ENCODE measurements at regions not wholly inside any gene's neighbourhood (a gene's known extent, or its start where the extent isn't known, plus 50 kb on each side); places are given as distances from the start of the nearest gene placed in this dataset.
"Not testable (repeated sequence)": the region's sequence is repeated elsewhere in the genome, so short reads cannot be mapped to it uniquely, and the experiment has no call there.

DNA sequence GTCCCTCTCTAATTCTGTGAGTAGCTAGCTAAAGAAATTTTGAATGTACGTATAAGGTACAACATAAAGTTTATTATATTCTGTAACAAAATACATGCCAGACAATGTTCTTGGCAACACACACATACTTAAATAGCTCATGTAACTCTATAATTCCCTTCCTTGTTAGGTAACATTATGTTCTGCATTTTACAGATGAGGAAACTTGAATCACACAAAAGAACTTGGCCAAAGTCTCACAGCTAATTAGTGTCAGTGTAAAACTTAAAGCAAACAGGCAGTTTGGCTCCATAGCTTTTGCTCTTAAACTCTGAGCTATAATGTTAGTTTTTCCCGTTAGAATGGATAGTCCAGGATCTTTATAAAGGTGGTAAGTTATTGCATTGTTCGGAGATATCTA lies 1091.8 kb upstream of the SLIT2 start:
- DNase-seq (ENCODE audit: low read depth in 2 of 2) = no peak

GRCh38 chr4:19158107-19158809 lies 1093.4 kb upstream of the SLIT2 start:
- DNase-seq (ENCODE audit: low read depth in 2 of 2) = no peak

DNA sequence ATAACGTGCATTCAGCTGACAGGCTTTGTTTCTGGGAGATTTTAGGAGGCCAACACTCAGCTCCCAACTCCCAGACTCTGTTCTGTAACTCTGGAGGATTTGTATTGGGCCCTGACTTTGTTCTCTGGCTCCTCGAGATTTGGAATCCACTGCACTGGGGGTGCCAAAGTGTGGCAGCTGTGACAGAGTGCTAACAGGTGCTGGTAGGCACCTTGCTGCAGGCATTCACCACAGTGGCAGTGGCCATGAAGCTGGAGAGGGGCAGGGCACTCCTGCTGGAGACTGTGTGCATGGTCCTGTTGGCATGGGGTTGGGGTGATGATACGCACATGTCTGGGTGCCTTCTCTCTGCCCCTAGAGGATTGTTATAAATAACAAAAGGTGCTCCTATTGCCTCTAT lies 1094.9 kb upstream of the SLIT2 start:
- DNase-seq (ENCODE audit: low read depth in 2 of 2) = no peak

DNA sequence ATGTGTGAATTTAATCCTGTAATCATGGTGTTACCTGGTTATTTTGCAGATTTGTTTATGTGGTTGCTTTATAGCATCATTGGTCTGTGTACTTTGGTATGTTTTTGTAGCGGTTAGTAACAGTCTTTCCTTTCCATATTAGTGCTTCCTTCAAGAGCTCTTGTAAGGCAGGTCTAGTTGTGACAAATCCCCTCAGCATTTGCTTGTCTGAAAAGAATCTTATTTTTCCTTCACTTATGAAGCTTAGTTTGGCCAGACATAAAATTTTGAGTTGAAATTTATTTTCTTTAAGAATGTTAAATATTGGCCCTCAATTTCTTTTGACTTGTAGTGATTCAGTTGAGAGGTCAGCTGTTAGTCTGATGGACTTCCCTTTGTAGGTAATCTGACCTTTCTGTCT lies 1096.1 kb upstream of the SLIT2 start:
- no peak for DNase-seq (ENCODE audit: low read depth in 2 of 2)

DNA sequence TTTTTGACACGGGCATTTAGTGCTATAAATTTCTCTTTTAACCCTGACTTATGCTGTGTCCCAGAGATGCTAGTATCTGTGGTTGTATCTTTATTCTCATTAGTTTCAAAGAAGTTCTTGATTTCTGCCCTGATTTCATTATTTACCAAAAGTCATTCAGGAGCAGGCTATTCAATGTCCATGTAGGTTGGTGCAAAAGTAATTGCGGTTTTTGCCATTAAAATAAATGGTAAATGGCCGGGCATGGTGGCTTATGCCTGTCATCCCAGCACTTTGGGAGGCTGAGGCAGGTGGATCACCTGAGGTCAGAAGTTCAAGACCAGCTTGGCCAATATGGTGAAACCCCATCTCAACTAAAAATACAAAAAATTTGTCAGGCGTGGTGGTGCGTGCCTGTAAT lies 1097.4 kb upstream of the SLIT2 start:
- DNase-seq (ENCODE audit: low read depth in 2 of 2) = not testable (repeated sequence)

- no peak for DNase-seq (ENCODE audit: low read depth in 2 of 2)
Measured at GRCh38 chr4:19152264-19152663, 1099.4 kb upstream of the SLIT2 start.

GRCh38 chr4:19151684-19152083 lies 1100.0 kb upstream of the SLIT2 start:
- no peak for DNase-seq (ENCODE audit: low read depth in 2 of 2)

DNA sequence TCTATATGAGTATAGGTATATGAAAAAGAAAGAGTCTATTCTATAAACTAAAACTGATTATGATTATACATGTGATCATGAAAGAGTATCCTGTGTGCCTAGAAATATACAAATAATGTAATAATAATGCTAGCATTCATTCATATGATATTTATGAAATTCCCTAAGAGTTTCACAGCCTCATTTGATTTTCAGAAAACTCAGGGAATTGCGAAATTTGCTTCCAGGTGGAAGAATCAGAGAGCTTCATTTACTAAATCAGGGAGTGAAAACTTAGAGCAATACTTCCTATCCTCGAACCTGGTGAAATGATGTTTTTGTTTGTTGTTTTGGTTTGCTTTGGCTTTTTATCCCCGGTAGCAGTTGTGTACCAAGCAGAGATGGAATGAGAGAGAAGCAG lies 1105.7 kb upstream of the SLIT2 start:
- DNase-seq (ENCODE audit: low read depth in 2 of 2) = no peak

- DNase-seq (ENCODE audit: low read depth in 2 of 2) = no peak
Measured at GRCh38 chr4:19135895-19136633, 1114.5 kb upstream of the LCORL start.

DNA sequence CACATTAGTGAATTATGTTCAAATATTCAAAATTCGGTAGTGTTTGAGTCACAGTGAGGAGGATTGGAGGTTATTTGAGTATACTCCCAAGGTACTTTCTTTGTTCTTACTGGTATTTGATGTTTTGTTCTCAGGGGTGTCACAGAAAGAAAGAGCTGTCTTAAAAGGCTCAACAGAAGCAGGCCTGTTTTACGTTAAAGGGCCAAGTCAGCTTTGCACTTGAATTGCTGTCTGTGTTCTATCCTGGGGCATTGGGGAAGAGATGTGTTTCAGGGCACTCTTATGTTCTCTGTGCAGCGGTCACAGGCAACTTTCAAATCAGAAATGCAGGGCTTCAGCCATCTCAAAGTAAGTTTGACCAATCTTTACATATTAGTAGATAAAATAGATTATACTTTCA lies 1113.1 kb upstream of the LCORL start:
- DNase-seq (ENCODE audit: low read depth in 2 of 2) = no peak

DNA sequence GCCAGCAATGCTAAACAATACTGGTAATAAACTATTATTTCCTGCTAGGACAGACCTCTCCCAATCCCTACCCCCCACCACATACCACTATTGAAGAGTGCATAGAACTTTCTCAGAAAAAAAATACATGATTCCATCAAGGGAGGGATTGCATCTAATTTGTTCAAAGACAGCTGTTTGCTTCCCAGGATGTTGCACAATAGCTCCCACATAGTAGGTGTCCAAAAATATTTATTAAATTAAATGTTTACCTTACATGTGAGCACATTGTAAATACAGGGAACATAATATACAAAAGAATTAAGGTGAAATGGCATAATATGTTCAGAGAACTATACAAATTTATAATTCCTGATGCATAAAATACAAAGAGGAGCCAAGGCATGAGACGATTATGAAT lies 1111.8 kb upstream of the LCORL start:
- DNase-seq (ENCODE audit: low read depth in 2 of 2) = no peak

DNA sequence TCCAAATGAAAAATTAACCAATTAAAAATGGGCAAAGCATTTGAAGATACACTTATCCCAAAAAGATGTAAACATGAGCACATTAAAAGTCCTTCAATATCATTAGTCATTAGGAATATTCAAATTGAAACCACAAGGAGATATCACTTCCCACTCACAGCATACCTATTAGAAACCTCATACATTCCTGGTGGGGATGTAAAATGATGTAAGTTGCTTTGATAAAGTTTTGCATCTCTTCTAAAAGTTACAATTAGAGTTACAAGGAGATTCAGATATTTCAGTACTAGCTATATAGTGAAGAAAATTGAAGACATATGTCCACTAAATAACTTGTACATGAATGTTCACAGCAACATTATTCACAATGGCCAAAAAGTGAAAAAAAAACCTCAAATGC lies 1109.3 kb upstream of the LCORL start:
- DNase-seq (ENCODE audit: low read depth in 2 of 2) = no peak

DNA sequence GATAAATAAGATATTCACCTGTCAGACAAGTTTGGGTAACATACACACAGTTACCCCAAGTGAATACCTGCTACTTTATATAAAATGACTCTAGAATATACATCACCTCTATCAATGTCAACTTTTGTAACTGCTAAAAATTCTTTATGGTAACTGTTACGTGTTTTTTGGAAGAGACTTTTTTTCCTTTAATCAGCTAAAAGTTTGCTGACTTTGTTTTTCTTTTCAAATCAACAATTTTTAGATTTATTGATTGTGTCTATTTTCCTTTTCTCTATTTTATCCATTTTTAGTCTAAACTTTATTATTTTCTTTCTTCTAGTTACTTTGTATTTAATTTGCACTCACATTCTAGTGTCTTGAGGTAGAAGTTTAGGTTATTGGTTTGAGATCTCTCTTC lies 1106.6 kb upstream of the LCORL start:
- no peak for DNase-seq (ENCODE audit: low read depth in 2 of 2)

DNA sequence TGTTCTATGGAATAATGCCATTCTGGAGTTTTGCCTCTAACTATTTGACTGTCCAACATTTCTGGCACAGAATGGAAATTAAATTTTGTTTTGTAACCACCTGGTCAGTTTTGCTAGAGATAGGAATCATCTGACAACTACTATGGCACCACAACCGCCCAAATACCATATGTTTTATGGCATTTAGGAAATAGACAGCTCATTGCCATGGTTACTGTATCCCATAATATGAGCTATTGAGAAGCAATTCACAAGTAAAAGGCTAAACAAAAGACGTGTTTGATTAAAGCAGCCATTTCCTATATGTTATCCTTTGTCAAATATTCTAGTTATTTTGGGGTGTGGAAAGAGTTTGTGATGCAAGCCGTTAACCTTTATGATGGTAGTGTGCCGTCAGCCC lies 1105.3 kb upstream of the LCORL start:
- no peak for DNase-seq (ENCODE audit: low read depth in 2 of 2)

GRCh38 chr4:19123681-19124080 lies 1102.1 kb upstream of the LCORL start:
- DNase-seq (ENCODE audit: low read depth in 2 of 2) = no peak

GRCh38 chr4:19119904-19120560 lies 1098.5 kb upstream of the LCORL start:
- DNase-seq (ENCODE audit: low read depth in 2 of 2) = no peak

- DNase-seq (ENCODE audit: low read depth in 2 of 2) = no peak
Measured at GRCh38 chr4:19117022-19117421, 1095.5 kb upstream of the LCORL start.

DNA sequence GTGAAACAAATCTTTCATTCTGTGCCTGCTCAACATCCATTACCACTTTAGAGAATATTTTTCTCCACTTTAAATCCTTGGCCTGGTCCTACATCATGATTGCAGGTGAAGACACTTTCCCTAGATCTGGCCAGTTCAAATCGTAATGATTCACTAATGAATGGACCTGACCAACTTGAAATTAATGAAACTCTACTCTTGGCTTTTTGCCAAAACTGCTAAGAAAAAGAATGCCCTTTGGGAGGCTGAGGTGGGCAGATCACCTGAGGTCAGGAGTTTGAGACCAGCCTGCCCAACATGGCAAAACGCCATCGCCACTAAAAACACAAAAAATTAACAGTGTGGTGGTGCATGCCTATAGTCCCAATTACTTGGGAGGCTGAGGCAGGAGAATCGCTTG lies 1082.6 kb upstream of the LCORL start:
- DNase-seq (ENCODE audit: low read depth in 2 of 2) = no peak

- DNase-seq (ENCODE audit: low read depth in 2 of 2) = no peak
Measured at GRCh38 chr4:19095491-19096046, 1074.0 kb upstream of the LCORL start.

- DNase-seq (ENCODE audit: low read depth in 2 of 2) = no peak
Measured at GRCh38 chr4:19093951-19094350, 1072.4 kb upstream of the LCORL start.

GRCh38 chr4:19092797-19093196 lies 1071.2 kb upstream of the LCORL start:
- DNase-seq (ENCODE audit: low read depth in 2 of 2) = no peak

- DNase-seq (ENCODE audit: low read depth in 2 of 2) = no peak
Measured at GRCh38 chr4:19074036-19074435, 1052.5 kb upstream of the LCORL start.

DNA sequence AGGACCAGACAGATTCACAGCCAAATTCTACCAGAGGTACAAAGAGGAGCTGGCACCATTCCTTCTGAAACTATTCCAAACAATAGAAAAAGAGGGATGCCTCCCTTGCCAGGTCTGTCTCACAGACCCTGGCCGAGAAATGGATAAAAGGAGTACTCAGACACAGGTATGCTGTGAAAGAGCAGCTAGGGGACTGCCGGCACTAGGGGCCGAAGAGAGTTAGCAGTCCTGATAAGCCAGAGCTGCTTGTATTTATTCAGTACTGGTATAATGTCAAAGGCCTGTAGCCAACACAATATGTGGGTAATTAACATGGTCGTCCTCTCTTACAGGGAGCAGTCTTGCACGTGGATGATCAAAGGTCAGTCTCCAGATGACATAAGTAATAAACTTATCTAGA lies 1042.1 kb upstream of the LCORL start:
- no peak for DNase-seq (ENCODE audit: low read depth in 2 of 2)

Measured in dermis microvascular lymphatic vessel endothelial cell (primary cell).